ENCODE measurements at regions not wholly inside any gene's neighbourhood (a gene's known extent, or its start where the extent isn't known, plus 50 kb on each side); places are given as distances from the start of the nearest gene placed in this dataset.

DNA sequence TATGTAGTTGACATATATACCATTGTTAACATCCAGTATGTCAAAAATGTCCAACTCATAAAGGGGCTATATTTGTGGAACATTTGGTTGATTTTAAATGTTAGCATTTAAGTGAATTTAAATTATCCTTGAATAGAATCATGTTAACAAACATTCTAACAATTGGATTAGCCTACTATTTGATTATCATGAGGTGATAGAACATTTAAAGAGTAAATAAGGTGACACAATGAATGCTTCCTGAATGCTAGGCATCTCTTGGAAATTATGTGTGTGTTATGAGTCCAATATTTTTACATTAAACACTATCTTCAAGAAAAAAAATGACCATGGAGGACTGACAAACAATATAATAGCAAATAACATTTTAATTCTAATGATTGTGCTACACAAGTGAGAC lies 901.9 kb upstream of the AGA start:
- DNase-seq, result no peak
- no peaks in the 10 kb centered on the region for H3K4me1 ChIP-seq
- intact Hi-C loops (cut with DNase I), result no loop called here
- no peak for TF ChIP-seq POLR2A (IDR thresholded peaks at IDR 0.05)
- TF ChIP-seq, protein P1, sequence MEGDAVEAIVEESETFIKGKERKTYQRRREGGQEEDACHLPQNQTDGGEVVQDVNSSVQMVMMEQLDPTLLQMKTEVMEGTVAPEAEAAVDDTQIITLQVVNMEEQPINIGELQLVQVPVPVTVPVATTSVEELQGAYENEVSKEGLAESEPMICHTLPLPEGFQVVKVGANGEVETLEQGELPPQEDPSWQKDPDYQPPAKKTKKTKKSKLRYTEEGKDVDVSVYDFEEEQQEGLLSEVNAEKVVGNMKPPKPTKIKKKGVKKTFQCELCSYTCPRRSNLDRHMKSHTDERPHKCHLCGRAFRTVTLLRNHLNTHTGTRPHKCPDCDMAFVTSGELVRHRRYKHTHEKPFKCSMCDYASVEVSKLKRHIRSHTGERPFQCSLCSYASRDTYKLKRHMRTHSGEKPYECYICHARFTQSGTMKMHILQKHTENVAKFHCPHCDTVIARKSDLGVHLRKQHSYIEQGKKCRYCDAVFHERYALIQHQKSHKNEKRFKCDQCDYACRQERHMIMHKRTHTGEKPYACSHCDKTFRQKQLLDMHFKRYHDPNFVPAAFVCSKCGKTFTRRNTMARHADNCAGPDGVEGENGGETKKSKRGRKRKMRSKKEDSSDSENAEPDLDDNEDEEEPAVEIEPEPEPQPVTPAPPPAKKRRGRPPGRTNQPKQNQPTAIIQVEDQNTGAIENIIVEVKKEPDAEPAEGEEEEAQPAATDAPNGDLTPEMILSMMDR (IDR thresholded peaks at IDR 0.05), result no peak
- H3K4me3 ChIP-seq (replicated peaks in 1 of 3), result no peak overlapping the region
- no peaks in the 10 kb centered on the region for H3K36me3 ChIP-seq
- H3K9me3 ChIP-seq, result no peaks in the 10 kb centered on the region
- no peaks in the 10 kb centered on the region for H3K27me3 ChIP-seq
- H3K27ac ChIP-seq, result no peak overlapping the region

DNA sequence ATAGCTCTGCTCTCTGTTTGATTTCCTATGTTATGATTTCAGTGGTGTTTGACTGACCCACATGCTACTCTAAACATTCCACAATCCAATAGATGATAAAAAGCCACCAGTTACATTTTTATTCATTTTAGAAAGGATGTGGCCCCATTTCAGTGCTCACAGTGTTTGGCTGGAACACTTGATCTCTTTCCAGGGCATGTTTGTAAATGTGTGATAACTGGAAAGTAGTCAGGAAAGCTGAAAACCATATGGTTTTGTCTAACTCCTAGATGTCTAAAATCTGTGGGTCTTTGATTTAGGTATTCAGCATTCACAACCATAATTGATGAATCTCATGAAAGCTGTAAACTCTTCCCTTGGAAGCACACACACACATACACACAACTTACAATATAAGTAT lies 904.9 kb upstream of the AGA start:
- no peaks in the 10 kb centered on the region for H3K27me3 ChIP-seq
- TF ChIP-seq POLR2A (IDR thresholded peaks at IDR 0.05), result no peak
- TF ChIP-seq, protein P1 (IDR thresholded peaks at IDR 0.05), result no peak
- intact Hi-C loops (cut with DNase I), result no loop called here
- no peaks in the 10 kb centered on the region for H3K36me3 ChIP-seq
- H3K9me3 ChIP-seq, result no peaks in the 10 kb centered on the region
- H3K4me3 ChIP-seq (replicated peaks in 1 of 3), result no peak overlapping the region
- H3K4me1 ChIP-seq, result no peaks in the 10 kb centered on the region
- no peak overlapping the region for H3K27ac ChIP-seq
- DNase-seq, result no peak

DNA sequence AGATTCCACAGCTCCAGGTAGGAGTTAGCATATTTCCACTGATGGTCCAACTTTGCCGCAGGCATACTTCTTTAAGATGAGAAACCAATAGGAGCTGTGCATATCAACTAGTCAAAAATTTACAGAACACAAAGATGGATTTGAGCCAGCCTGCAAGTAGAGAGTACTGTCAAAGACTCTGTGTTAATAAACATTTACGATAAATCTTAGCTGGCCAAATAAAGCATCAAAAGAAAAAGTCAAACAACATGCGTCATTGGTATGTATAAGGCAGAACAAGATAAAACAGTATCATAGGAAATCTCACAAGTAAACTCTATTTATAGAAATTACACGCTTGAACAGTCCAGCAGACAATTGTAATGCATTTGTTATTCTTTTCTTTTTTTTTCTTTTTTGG lies 907.4 kb upstream of the AGA start:
- Histone ChIP-seq H3K9me3 (no peaks in the 10 kb centered on the region), H3K4me3 (replicated peaks in 1 of 3) (no peak overlapping the region), H3K27ac (no peak overlapping the region), H3K36me3 (no peaks in the 10 kb centered on the region), H3K4me1 (no peaks in the 10 kb centered on the region), H3K27me3 (no peaks in the 10 kb centered on the region)
- no peak for DNase-seq
- intact Hi-C loops (cut with DNase I), result no loop called here
- WGBS, 2 donors, result 87 to 89% methylated on average over 4 of the region's 4 CpGs
- no peak for TF ChIP-seq POLR2A (IDR thresholded peaks at IDR 0.05)
- TF ChIP-seq, protein P1 (IDR thresholded peaks at IDR 0.05), result no peak

DNA sequence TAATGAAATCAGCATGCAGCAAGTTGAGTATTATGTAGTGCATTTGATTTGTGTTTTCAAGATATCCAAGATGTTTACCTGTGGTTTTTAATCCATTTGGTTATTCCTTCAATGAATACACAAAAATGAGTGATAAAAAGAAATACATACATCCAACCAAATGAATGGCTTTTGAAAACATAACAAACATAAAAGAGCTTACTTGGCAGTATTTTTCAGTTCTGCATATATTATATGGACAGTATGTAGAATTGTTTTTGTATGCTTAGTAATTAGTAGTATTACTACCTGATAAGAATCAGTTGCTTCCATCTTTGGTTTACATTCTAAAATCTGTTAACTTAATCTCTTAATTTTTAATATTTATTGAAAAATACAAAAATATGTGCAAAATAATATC lies 908.9 kb upstream of the AGA start:
- H3K27ac ChIP-seq, result no peak overlapping the region
- H3K4me1 ChIP-seq, result no peaks in the 10 kb centered on the region
- intact Hi-C loops (cut with DNase I), result no loop called here
- TF ChIP-seq, protein P1 (IDR thresholded peaks at IDR 0.05), result no peak
- TF ChIP-seq POLR2A (IDR thresholded peaks at IDR 0.05), result no peak
- DNase-seq, result no peak
- no peaks in the 10 kb centered on the region for H3K9me3 ChIP-seq
- no peaks in the 10 kb centered on the region for H3K36me3 ChIP-seq
- no peaks in the 10 kb centered on the region for H3K27me3 ChIP-seq
- H3K4me3 ChIP-seq (replicated peaks in 1 of 3), result no peak overlapping the region

DNA sequence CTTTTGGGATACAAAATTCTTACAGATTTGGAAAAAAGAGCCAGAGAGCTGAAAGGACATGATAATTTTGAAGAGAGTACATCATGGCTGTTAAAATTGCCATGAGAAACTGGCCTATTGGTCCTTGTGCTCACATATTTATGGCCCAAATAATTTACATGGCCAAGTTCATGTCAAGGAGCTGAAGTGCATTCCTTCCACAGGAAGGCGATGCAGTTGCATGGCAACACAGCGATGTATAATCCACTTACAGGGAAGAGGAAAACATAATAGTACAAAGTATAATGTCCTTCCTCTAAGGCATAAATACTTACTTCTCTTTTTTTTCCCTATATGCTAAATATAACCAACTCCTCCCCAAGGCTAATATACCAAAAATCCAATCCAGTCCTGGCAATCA lies 914.5 kb upstream of the AGA start:
- Histone ChIP-seq H3K36me3 (no peaks in the 10 kb centered on the region), H3K27ac (no peak overlapping the region), H3K9me3 (no peaks in the 10 kb centered on the region), H3K4me1 (no peaks in the 10 kb centered on the region), H3K4me3 (replicated peaks in 1 of 3) (no peak overlapping the region), H3K27me3 (no peaks in the 10 kb centered on the region)
- DNase-seq, result no peak
- no peak for TF ChIP-seq POLR2A (IDR thresholded peaks at IDR 0.05)
- TF ChIP-seq, protein P1 (IDR thresholded peaks at IDR 0.05), result no peak
- intact Hi-C loops (cut with DNase I), result no loop called here
- WGBS, 2 donors, result 71 to 85% methylated on average over 2 of the region's 2 CpGs
